LNCaP clone FGC (cell line): ENCODE measurements at regions not wholly inside any gene's neighbourhood (a gene's known extent, or its start where the extent isn't known, plus 50 kb on each side); places are given as distances from the start of the nearest gene placed in this dataset.

Experiments used
- DNase-seq: peaks from one replicate; pipeline ENCODE4 v3.0.0-alpha.2; 2011; ENCODE audit warnings: low read depth
- H3K4me3 ChIP-seq: 2 replicates; pipeline ENCODE4 v1.5.1; 2011; ENCODE audit warnings: mild to moderate bottlenecking, low read depth, low read length, control low read depth
- CTCF ChIP-seq: IDR thresholded peaks from 2 replicates; pipeline ENCODE4 v1.5.1; 2012; ENCODE audit warnings: mild to moderate bottlenecking; ENCODE audit not compliant: control insufficient read depth, insufficient read depth; ENCODE audit errors: extremely low read depth

GRCh38 chr13:34006011-34006410 lies 188.1 kb downstream of the RFC3 start:
- no peak for DNase-seq
- no peak overlapping the region for H3K4me3 ChIP-seq
- TF ChIP-seq CTCF: no peak

- no peak for DNase-seq
Observed at GRCh38 chr13:34011552-34012085, 193.7 kb downstream of the RFC3 start.

GRCh38 chr13:34012382-34012781 lies 194.4 kb downstream of the RFC3 start:
- no peak for DNase-seq
- no peak for TF ChIP-seq CTCF
- no peak overlapping the region for H3K4me3 ChIP-seq

More at GRCh38 chr13:34011552-34012085, 193.7 kb downstream of the RFC3 start:
- H3K4me3 ChIP-seq: no peak overlapping the region
- TF ChIP-seq CTCF: no peak

GRCh38 chr13:34013061-34013460 lies 195.1 kb downstream of the RFC3 start:
- H3K4me3 ChIP-seq: no peak overlapping the region
- DNase-seq: no peak
- TF ChIP-seq CTCF: no peak

GRCh38 chr13:34017231-34017630 lies 199.3 kb downstream of the RFC3 start:
- no peak for TF ChIP-seq CTCF
- no peak for DNase-seq
- no peak overlapping the region for H3K4me3 ChIP-seq

- H3K4me3 ChIP-seq: no peak overlapping the region
- no peak for TF ChIP-seq CTCF
- DNase-seq: no peak
Observed at GRCh38 chr13:34019870-34020269, 201.9 kb downstream of the RFC3 start.

- DNase-seq: peak; percentile 83
- H3K4me3 ChIP-seq: no peak overlapping the region
- TF ChIP-seq CTCF: no peak
Observed at GRCh38 chr13:34020388-34020787, 202.4 kb downstream of the RFC3 start.
